Upper lobe of left lung (tissue), 6 donors: ENCODE measurements at regions not wholly inside any gene's neighbourhood (a gene's known extent, or its start where the extent isn't known, plus 50 kb on each side); places are given as distances from the start of the nearest gene placed in this dataset.

Source experiments
- ATAC-seq, 2 donors: fragments of 200-7000 bp; cut with Tn5 transposase; one replicate each; pipeline ENCODE4 v1.9.1; 2022; ENCODE audit warnings: mild to moderate bottlenecking in 2 of 2, moderate library complexity in 2 of 2; ENCODE audit not compliant: low FRiP score in 2 of 2
- DNase-seq, 2 donors: peaks; one replicate each; pipeline ENCODE4 v3.0.0-alpha.2; 2019 to 2020
- H3K27ac ChIP-seq, 4 donors: fragments of 200-600 bp; sonication (generic); one replicate each; pipeline ENCODE4 v1.5.1; 2016 to 2019
- H3K27me3 ChIP-seq, 4 donors: fragments of 200-600 bp; sonication (generic); one replicate each; pipeline ENCODE4 v1.5.1; 2017 to 2019
- H3K36me3 ChIP-seq, 4 donors: fragments of 200-600 bp; sonication (generic); one replicate each; pipeline ENCODE4 v1.5.1; 2016 to 2019
- H3K4me1 ChIP-seq, 4 donors: fragments of 200-600 bp; sonication (generic); one replicate each; pipeline ENCODE4 v1.5.1; 2018 to 2019
- H3K4me3 ChIP-seq, 4 donors: fragments of 200-600 bp; sonication (generic); one replicate each; pipeline ENCODE4 v1.5.1; 2017 to 2019; ENCODE audit warnings: mild to moderate bottlenecking in 2 of 4, moderate library complexity in 1 of 4
- H3K9me3 ChIP-seq, 4 donors: fragments of 200-600 bp; sonication (generic); one replicate each; pipeline ENCODE4 v1.5.1; 2018 to 2019
- CTCF ChIP-seq, 6 experiments: fragments of 450-650 bp in 4 of 6; fragments of 200-600 bp in 2 of 6; sonication (generic) in 2 of 6; IDR thresholded peaks; one replicate each; pipeline ENCODE4 v1.5.1; 2016 to 2019; ENCODE audit warnings: antibody characterized with exemption in 6 of 6
- EP300 ChIP-seq, 4 donors: sonication (generic); formaldehyde crosslinking; IDR thresholded peaks; one replicate each; pipeline ENCODE4 v1.5.1; 2017; ENCODE audit warnings: antibody characterized with exemption in 4 of 4, control low read depth in 2 of 4
- POLR2A ChIP-seq, 4 donors: fragments of 450-650 bp; IDR thresholded peaks; one replicate each; pipeline ENCODE4 v1.5.1; 2016 to 2017; ENCODE audit warnings: antibody characterized with exemption in 4 of 4, mild to moderate bottlenecking in 2 of 4
- POLR2AphosphoS5 ChIP-seq, 2 donors: sonication (generic); formaldehyde crosslinking; IDR thresholded peaks; one replicate each; pipeline ENCODE4 v1.5.1; 2017; ENCODE audit warnings: antibody characterized with exemption in 2 of 2
- WGBS, 2 donors: methylation state at CpG; one replicate each; pipeline ENCODE4 v1.1.5; 2017 to 2018; 5-methylcytosine and 5-hydroxymethylcytosine counted together
- donor health status: DM: no; HTN: no; CAD: no; lungs with moderate emphysema.
- donor health status: DM: no; HTN: yes; CAD: no; lungs with severe emphysema.

- Histone ChIP-seq H3K27me3 (no peaks in the 10 kb centered on the region), H3K4me1 (no peaks in the 10 kb centered on the region), H3K27ac (no peak overlapping the region), H3K36me3 (no peaks in the 10 kb centered on the region), H3K9me3 (no peaks in the 10 kb centered on the region), H3K4me3 (no peak overlapping the region)
- WGBS, 2 donors = 85 to 92% methylated on average over 1 of the region's 1 CpG
- no peak for DNase-seq
- no peak for ATAC-seq
- no peak for TF ChIP-seq POLR2AphosphoS5 (IDR thresholded peaks at IDR 0.05)
- no peak for TF ChIP-seq EP300 (IDR thresholded peaks at IDR 0.05)
- TF ChIP-seq POLR2A (IDR thresholded peaks at IDR 0.05) = no peak
- TF ChIP-seq CTCF (IDR thresholded peaks at IDR 0.05) = no peak
These were observed 630.4 kb downstream of the PSAT1 start for GRCh38 chr9:78927099-78927940.

- 52 to 66% methylated on average over 7 of the region's 7 CpGs for WGBS, 2 donors
- H3K27me3 ChIP-seq = no peaks in the 10 kb centered on the region
- no peak overlapping the region for H3K4me3 ChIP-seq
- no peak for DNase-seq
- TF ChIP-seq EP300 (IDR thresholded peaks at IDR 0.05) = no peak
- no peaks in the 10 kb centered on the region for H3K36me3 ChIP-seq
- no peak for ATAC-seq
- no peaks in the 10 kb centered on the region for H3K4me1 ChIP-seq
- no peak overlapping the region for H3K27ac ChIP-seq
- no peaks in the 10 kb centered on the region for H3K9me3 ChIP-seq
These were observed 631.9 kb downstream of the PSAT1 start for GRCh38 chr9:78928625-78929405.

GRCh38 chr9:78930281-78930680 lies 633.4 kb downstream of the PSAT1 start:
- Histone ChIP-seq H3K27ac (no peak overlapping the region), H3K4me3 (no peak overlapping the region), H3K27me3 (no peaks in the 10 kb centered on the region), H3K36me3 (no peaks in the 10 kb centered on the region), H3K4me1 (no peaks in the 10 kb centered on the region), H3K9me3 (no peaks in the 10 kb centered on the region)
- DNase-seq = no peak
- ATAC-seq = no peak
- no peak for TF ChIP-seq EP300 (IDR thresholded peaks at IDR 0.05)
- no peak for TF ChIP-seq POLR2AphosphoS5 (IDR thresholded peaks at IDR 0.05)
- no peak for TF ChIP-seq POLR2A (IDR thresholded peaks at IDR 0.05)
- TF ChIP-seq CTCF (IDR thresholded peaks at IDR 0.05) = no peak
- WGBS, 2 donors = 93 to 94% methylated on average over 2 of the region's 2 CpGs

GRCh38 chr9:78932849-78933627 lies 636.1 kb downstream of the PSAT1 start:
- H3K4me3 ChIP-seq = no peak overlapping the region
- H3K27me3 ChIP-seq = no peaks in the 10 kb centered on the region
- H3K9me3 ChIP-seq = no peaks in the 10 kb centered on the region
- no peak for DNase-seq
- H3K4me1 ChIP-seq = no peaks in the 10 kb centered on the region
- TF ChIP-seq POLR2AphosphoS5 (IDR thresholded peaks at IDR 0.05) = no peak
- no peak for TF ChIP-seq POLR2A (IDR thresholded peaks at IDR 0.05)
- no peak for TF ChIP-seq EP300 (IDR thresholded peaks at IDR 0.05)
- TF ChIP-seq CTCF (IDR thresholded peaks at IDR 0.05) = no peak
- H3K36me3 ChIP-seq = no peaks in the 10 kb centered on the region
- ATAC-seq = no peak
- WGBS, 2 donors = 68 to 76% methylated on average over 4 of the region's 4 CpGs
- no peak overlapping the region for H3K27ac ChIP-seq

GRCh38 chr9:78934880-78935279 lies 636.9 kb upstream of the TLE4 start:
- H3K9me3 ChIP-seq = no peaks in the 10 kb centered on the region
- H3K4me3 ChIP-seq = no peak overlapping the region
- H3K36me3 ChIP-seq = no peaks in the 10 kb centered on the region
- TF ChIP-seq POLR2A (IDR thresholded peaks at IDR 0.05) (no peak), CTCF (IDR thresholded peaks at IDR 0.05) (no peak), POLR2AphosphoS5 (IDR thresholded peaks at IDR 0.05) (no peak), EP300 (IDR thresholded peaks at IDR 0.05) (no peak)
- no peak overlapping the region for H3K27ac ChIP-seq
- no peaks in the 10 kb centered on the region for H3K27me3 ChIP-seq
- no peak for ATAC-seq
- no peak for DNase-seq
- no peaks in the 10 kb centered on the region for H3K4me1 ChIP-seq
- 84 to 95% methylated on average over 1 of the region's 1 CpG for WGBS, 2 donors
